ENCODE measurements at regions not wholly inside any gene's neighbourhood (a gene's known extent, or its start where the extent isn't known, plus 50 kb on each side); places are given as distances from the start of the nearest gene placed in this dataset.

DNA sequence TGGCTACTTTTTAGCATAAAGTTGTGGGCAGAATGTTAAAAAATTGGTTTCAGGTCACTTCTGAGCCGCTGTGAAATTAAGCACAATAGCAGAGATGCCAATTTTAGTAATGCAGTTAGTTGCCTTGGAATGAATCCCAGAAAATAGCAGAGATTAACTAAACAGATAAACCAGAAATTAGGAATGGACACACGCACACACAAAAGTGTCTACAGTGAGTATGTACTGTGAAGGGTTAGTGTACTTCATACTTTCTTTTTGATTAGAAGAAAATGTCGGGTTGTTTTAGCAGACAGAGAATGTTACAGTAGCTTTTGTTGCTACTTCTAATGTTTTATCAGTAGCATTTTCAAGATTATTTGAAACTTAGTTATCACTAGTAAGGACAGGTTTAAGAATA is 106.7 kb downstream of the LEPR start:
- TF ChIP-seq POLR2A (IDR thresholded peaks at IDR 0.05), result no peak
- TF ChIP-seq, protein P1, sequence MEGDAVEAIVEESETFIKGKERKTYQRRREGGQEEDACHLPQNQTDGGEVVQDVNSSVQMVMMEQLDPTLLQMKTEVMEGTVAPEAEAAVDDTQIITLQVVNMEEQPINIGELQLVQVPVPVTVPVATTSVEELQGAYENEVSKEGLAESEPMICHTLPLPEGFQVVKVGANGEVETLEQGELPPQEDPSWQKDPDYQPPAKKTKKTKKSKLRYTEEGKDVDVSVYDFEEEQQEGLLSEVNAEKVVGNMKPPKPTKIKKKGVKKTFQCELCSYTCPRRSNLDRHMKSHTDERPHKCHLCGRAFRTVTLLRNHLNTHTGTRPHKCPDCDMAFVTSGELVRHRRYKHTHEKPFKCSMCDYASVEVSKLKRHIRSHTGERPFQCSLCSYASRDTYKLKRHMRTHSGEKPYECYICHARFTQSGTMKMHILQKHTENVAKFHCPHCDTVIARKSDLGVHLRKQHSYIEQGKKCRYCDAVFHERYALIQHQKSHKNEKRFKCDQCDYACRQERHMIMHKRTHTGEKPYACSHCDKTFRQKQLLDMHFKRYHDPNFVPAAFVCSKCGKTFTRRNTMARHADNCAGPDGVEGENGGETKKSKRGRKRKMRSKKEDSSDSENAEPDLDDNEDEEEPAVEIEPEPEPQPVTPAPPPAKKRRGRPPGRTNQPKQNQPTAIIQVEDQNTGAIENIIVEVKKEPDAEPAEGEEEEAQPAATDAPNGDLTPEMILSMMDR (IDR thresholded peaks at IDR 0.05), result no peak
- no peak for TF ChIP-seq POLR2AphosphoS5 (IDR thresholded peaks at IDR 0.05)

Measured in sigmoid colon (tissue), 4 donors.